ENCODE measurements at regions not wholly inside any gene's neighbourhood (a gene's known extent, or its start where the extent isn't known, plus 50 kb on each side); places are given as distances from the start of the nearest gene placed in this dataset.
A peak's percentile ranks its signal among the peaks of the same experiment; 100 is the strongest.

DNA sequence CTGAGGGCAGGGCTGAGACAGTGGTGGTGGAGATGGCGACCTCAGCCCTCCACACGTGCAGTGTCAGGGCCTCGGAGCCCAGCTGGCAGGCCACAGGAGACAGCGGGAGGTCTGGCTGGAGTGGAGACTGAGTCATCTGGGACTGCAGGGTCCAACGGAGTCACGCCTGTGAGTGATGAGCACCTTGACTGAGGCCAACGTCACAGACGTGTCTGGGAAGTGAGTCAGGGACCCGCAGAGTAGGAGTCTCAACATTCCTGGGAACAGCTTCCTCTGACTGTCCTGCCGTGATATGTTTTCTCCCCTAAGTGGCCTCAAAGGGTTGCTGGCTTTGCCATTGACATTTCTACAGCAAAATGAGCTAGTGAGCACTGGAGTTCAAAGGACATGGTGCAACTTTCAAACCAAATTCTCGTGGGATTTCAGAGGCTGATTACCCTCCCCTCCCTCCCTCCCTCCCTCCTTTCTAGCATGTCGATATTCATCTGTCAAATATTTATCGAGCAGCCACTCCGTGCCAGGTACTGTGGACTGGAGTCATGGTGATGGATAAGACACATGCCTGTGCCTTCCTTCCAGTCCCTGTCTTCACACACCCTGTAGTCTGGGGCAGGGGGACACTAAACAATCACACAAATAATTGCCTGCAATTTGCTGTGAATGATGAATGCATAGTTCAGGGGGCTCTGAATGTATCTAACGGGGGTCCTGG is 53.3 kb upstream of the AMOTL2 start:
- Histone ChIP-seq H3K79me2 (ENCODE audit: control insufficient read depth, insufficient read depth, low read length, unreplicated experiment) (no peaks in the 10 kb centered on the region), H3K27ac (ENCODE audit: low read depth, low read length) (peak overlapping the region; percentile 95), H3K36me3 (ENCODE audit: insufficient read depth, low read length) (no peaks in the 10 kb centered on the region), H3K27me3 (ENCODE audit: insufficient read depth, low read length) (no peaks in the 10 kb centered on the region), H3K4me1 (ENCODE audit: control insufficient read depth, insufficient read depth, low read length, unreplicated experiment) (peaks cover 24% of the 10 kb centered on the region), H3K4me3 (ENCODE audit: low read depth, low read length) (peak overlapping the region; percentile 43; the same call in 1 of the 2 replicates), H2AFZ (ENCODE audit: low read length, unreplicated experiment) (no peak overlapping the region)

DNA sequence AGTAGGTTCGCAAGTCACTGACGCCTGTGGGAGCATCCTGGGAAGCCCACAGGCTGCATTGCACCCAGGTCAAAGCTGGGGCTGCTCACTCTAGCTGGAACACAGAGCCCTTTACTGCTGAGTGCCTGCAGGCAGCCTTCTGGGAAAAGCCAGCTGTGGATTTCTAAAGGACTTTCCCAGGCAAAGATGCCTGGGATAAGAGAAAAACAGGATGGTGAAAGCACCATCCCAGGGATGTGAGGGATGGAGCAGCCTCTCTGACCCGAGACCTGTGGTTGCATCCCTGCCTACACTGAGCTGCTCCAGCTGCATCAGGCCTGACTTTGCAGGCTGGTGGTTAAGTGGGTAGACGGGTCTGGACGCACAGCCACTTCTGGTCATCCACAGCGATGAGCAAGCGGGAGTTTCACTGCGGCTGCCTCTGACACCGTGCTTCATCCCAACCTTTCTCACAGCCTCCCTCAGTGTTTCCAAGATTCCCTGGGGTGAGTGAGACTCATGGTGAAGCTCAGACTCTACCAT is 52.5 kb upstream of the AMOTL2 start:
- Histone ChIP-seq H3K4me1 (ENCODE audit: control insufficient read depth, insufficient read depth, low read length, unreplicated experiment) (peaks cover 24% of the 10 kb centered on the region), H3K79me2 (ENCODE audit: control insufficient read depth, insufficient read depth, low read length, unreplicated experiment) (no peaks in the 10 kb centered on the region), H2AFZ (ENCODE audit: low read length, unreplicated experiment) (no peak overlapping the region), H3K27ac (ENCODE audit: low read depth, low read length) (peak overlapping the region; percentile 95), H3K4me3 (ENCODE audit: low read depth, low read length) (peak overlapping the region; percentile 32; the same call in 1 of the 2 replicates), H3K27me3 (ENCODE audit: insufficient read depth, low read length) (no peaks in the 10 kb centered on the region), H3K36me3 (ENCODE audit: insufficient read depth, low read length) (no peaks in the 10 kb centered on the region)

DNA sequence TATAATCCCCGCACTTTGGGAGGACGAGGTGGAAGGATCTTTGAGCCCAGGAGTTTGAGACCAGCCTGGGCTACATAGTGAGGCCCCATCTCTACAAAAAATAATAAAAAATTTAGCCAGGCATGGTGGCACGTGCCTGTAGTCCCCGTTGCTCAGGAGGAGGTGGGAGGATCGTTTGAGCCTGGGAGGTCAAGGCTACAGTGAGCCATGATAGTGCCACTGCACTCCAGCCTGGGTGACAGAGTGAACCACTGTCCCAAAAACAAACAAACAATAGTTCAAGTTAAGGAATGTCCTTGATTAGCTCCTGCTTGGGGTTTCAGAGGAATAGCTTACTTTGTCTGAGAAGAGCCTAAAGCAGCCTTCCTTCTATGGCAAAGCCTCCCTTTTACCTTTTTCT is 51.7 kb upstream of the AMOTL2 start:
- Histone ChIP-seq H2AFZ (ENCODE audit: low read length, unreplicated experiment) (no peak overlapping the region), H3K4me1 (ENCODE audit: control insufficient read depth, insufficient read depth, low read length, unreplicated experiment) (peaks cover 24% of the 10 kb centered on the region), H3K79me2 (ENCODE audit: control insufficient read depth, insufficient read depth, low read length, unreplicated experiment) (no peaks in the 10 kb centered on the region), H3K4me3 (ENCODE audit: low read depth, low read length) (no peak overlapping the region), H3K27me3 (ENCODE audit: insufficient read depth, low read length) (no peaks in the 10 kb centered on the region), H3K36me3 (ENCODE audit: insufficient read depth, low read length) (no peaks in the 10 kb centered on the region), H3K27ac (ENCODE audit: low read depth, low read length) (peak overlapping the region; percentile 95; the same call in 1 of the 2 replicates)

All from ACC112 (cell line).